Type B pancreatic cell (in vitro differentiated cells): ENCODE measurements at regions not wholly inside any gene's neighbourhood (a gene's known extent, or its start where the extent isn't known, plus 50 kb on each side); places are given as distances from the start of the nearest gene placed in this dataset.

Source experiments
- DNase-seq: peaks from one replicate; pipeline ENCODE4 v3.0.0; 2021; ENCODE audit warnings: mixed read lengths; ENCODE audit not compliant: unreplicated experiment; ENCODE audit errors: extremely low spot score
- H3K27ac Mint-ChIP-seq: 2 replicates; pipeline ENCODE4 v1.8.0; 2021; ENCODE audit warnings: mild to moderate bottlenecking, mixed read lengths
- H3K27me3 Mint-ChIP-seq: 2 replicates; pipeline ENCODE4 v1.8.0; 2021; ENCODE audit warnings: mixed read lengths
- H3K36me3 Mint-ChIP-seq: 2 replicates; pipeline ENCODE4 v1.8.0; 2021; ENCODE audit warnings: mixed read lengths
- H3K4me1 Mint-ChIP-seq: one replicate; pipeline ENCODE4 v1.8.0; 2021; ENCODE audit warnings: mixed read lengths; ENCODE audit not compliant: unreplicated experiment
- H3K4me3 Mint-ChIP-seq: 2 replicates; pipeline ENCODE4 v1.8.0; 2021; ENCODE audit warnings: mild to moderate bottlenecking, mixed read lengths
- H3K9me3 Mint-ChIP-seq: 2 replicates; pipeline ENCODE4 v1.8.0; 2021; ENCODE audit warnings: mixed read lengths
- TF ChIP-seq, protein P1 (sequence below): fragments of 200-600 bp; sonication (generic); conservative IDR thresholded peaks from 2 replicates; pipeline ENCODE4 v1.5.0; 2021; ENCODE audit warnings: antibody characterized with exemption, mild to moderate bottlenecking

DNA sequence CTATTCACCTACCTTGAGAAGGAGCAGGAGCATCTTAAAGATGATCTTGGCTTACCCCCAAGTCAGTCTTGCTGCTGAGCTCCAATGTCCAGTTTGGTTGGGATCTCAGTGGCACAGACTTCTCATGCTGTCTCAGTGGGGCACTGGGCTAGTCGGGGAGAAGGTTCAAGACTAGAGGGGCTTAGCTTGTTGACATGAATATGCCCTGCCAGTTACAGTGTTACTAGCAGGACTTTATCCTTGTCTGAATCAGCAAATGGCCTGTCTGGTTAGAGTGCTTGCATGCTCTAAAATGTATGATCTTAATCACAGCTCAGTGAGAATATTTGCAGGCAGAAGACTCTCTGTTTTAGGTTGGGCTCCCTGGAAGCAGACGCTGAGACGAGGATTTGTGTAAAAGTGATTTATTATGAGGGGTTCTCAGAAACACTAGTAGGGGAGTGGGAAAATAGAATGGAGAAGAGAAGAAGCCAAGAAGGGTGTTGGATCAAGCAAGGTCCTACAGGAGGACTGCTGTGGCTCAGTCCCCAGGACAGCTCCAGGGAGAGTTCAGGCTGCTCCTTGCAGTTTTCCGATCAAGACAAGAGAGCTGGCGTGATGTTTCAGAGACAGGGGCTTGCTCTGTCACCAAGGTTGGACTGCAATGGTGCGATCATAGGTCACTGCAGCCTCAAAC is 150.4 kb upstream of the HS3ST2 start:
- Mint-ChIP-seq H3K27me3 (no peaks in the 10 kb centered on the region), H3K36me3 (no peaks in the 10 kb centered on the region), H3K4me1 (no peaks in the 10 kb centered on the region), H3K4me3 (no peak overlapping the region), H3K9me3 (no peaks in the 10 kb centered on the region), H3K27ac (no peak overlapping the region)
- TF ChIP-seq, protein P1, sequence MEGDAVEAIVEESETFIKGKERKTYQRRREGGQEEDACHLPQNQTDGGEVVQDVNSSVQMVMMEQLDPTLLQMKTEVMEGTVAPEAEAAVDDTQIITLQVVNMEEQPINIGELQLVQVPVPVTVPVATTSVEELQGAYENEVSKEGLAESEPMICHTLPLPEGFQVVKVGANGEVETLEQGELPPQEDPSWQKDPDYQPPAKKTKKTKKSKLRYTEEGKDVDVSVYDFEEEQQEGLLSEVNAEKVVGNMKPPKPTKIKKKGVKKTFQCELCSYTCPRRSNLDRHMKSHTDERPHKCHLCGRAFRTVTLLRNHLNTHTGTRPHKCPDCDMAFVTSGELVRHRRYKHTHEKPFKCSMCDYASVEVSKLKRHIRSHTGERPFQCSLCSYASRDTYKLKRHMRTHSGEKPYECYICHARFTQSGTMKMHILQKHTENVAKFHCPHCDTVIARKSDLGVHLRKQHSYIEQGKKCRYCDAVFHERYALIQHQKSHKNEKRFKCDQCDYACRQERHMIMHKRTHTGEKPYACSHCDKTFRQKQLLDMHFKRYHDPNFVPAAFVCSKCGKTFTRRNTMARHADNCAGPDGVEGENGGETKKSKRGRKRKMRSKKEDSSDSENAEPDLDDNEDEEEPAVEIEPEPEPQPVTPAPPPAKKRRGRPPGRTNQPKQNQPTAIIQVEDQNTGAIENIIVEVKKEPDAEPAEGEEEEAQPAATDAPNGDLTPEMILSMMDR = no peak
- no peak for DNase-seq

DNA sequence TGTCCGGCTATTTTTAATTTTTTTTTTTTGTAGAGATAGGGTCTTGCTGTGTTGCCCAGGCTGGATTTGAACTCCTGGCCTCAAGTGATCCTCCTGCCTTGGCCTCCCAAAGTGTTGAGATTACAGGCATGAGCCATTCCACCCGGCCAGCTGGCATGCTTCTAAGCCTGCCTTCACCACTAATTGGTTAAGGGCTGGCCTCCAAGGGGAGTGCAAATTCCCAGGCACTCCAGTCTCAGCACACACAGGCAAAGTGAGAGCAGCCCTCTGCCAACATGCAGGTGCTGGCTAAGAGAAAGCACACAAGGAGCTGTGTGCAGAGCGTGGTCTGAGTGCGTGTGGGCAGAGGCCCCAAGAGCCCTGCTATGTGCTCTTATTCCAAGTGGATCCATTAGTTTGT is 149.8 kb upstream of the HS3ST2 start:
- H3K27ac Mint-ChIP-seq = no peak overlapping the region
- no peak for DNase-seq
- H3K4me3 Mint-ChIP-seq = no peak overlapping the region
- no peaks in the 10 kb centered on the region for H3K9me3 Mint-ChIP-seq
- no peaks in the 10 kb centered on the region for H3K4me1 Mint-ChIP-seq
- no peaks in the 10 kb centered on the region for H3K27me3 Mint-ChIP-seq
- H3K36me3 Mint-ChIP-seq = no peaks in the 10 kb centered on the region
- TF ChIP-seq, protein P1 = no peak

DNA sequence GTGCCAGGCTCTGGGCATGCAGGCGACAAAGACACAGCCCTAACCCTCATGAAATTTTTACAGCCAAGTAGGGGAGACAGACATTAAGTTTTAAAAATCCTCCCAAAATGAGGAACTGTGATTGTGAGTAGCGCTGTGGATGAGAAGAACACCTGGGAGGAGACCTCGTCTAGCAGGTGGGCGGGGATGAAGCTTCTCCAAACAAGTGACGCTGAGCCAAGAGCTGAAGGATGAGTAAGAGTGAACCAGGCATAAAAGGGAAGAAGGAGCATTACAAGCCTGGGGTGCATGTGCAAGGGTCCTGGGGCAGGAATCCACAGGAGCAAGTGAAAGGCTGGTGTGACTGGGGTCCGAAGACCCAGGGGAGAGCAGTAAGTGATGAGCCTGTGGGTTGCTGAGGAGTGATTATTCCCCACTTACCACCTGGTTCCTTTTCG is 149.4 kb upstream of the HS3ST2 start:
- no peaks in the 10 kb centered on the region for H3K4me1 Mint-ChIP-seq
- DNase-seq = no peak

DNA sequence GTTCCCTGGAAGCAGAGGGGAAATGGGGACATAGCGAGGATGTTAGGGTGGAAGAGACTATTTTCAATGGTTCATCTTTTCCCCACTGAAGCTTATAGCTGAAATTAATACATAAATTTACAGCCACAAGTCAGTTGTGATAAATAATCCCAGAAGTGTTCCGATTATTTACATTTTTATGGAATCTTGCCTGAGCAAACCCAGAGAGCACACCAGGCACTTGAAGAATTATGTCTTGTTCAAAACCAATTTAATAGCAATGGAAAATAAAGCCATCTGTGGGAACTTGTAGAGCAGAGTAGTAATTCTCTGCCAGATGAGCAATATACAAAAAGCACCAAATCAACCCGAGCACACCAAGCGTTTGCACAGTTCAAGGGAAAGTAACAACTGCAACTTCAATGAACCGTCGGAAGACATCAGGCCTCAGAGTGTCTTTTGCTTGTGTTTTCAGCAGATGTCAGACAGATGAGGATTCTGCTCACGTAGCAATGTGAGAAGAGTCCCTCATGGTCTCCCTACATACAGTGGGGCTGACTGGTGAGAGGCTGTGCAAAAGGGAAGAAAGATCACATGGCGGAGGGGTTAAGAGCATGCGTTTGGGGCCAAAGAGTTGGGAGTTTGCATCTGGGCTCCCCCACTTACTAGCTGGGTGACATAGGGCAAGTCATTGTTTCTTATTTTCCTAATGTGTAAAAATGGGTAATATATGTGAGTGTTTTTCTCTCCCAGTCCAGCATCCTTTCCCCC is 148.7 kb upstream of the HS3ST2 start:
- Mint-ChIP-seq H3K4me3 (no peak overlapping the region), H3K9me3 (no peaks in the 10 kb centered on the region), H3K36me3 (no peaks in the 10 kb centered on the region), H3K27me3 (no peaks in the 10 kb centered on the region), H3K27ac (no peak overlapping the region), H3K4me1 (no peaks in the 10 kb centered on the region)
- TF ChIP-seq, protein P1 = no peak
- no peak for DNase-seq

More for the DNA sequence above, 149.4 kb upstream of the HS3ST2 start:
- no peaks in the 10 kb centered on the region for H3K27me3 Mint-ChIP-seq
- H3K4me3 Mint-ChIP-seq = no peak overlapping the region
- H3K36me3 Mint-ChIP-seq = no peaks in the 10 kb centered on the region
- no peaks in the 10 kb centered on the region for H3K9me3 Mint-ChIP-seq
- H3K27ac Mint-ChIP-seq = no peak overlapping the region
- TF ChIP-seq, protein P1 = no peak

DNA sequence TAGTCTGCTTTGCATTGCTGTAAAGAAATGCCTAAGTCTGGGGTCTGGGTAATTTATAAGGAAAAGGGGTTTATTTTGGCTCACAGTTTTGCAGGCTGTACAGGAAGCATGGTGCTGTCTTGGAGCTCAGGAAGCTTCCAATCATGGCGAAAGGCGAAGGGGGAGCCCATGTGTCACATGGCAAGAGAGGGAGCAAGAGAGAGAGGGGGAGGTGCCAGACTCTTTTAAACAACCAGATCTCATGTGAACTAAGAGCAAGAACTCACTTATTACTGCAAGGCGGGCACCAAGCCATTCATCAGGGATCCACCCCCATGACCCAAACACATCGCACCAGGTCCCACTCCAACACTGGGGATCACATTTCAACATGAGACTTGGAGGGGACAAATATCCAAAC is 148.2 kb upstream of the HS3ST2 start:
- Mint-ChIP-seq H3K4me3 (no peak overlapping the region), H3K27me3 (no peaks in the 10 kb centered on the region), H3K4me1 (no peaks in the 10 kb centered on the region), H3K36me3 (no peaks in the 10 kb centered on the region), H3K27ac (no peak overlapping the region), H3K9me3 (no peaks in the 10 kb centered on the region)
- DNase-seq = no peak
- TF ChIP-seq, protein P1 = no peak
